ENCODE measurements at regions not wholly inside any gene's neighbourhood (a gene's known extent, or its start where the extent isn't known, plus 50 kb on each side); places are given as distances from the start of the nearest gene placed in this dataset.
"Not testable (repeated sequence)": the region's sequence is repeated elsewhere in the genome, so short reads cannot be mapped to it uniquely, and the experiment has no call there.

GRCh38 chr7:4437916-4438315 is 244.2 kb upstream of the FOXK1 start:
- no peak for DNase-seq (ENCODE audit: low read depth in 2 of 2, low spot score in 1 of 2)

GRCh38 chr7:4438723-4439245 is 243.3 kb upstream of the FOXK1 start:
- no peak for DNase-seq (ENCODE audit: low read depth in 2 of 2, low spot score in 1 of 2)

- DNase-seq (ENCODE audit: low read depth in 2 of 2, low spot score in 1 of 2) = no peak
Observed at GRCh38 chr7:4439444-4439843, 242.7 kb upstream of the FOXK1 start.

GRCh38 chr7:4444106-4444505 is 238.0 kb upstream of the FOXK1 start:
- DNase-seq (ENCODE audit: low read depth in 2 of 2, low spot score in 1 of 2) = no peak

- no peak for DNase-seq (ENCODE audit: low read depth in 2 of 2, low spot score in 1 of 2)
Observed at GRCh38 chr7:4445777-4446176, 236.3 kb upstream of the FOXK1 start.

- DNase-seq (ENCODE audit: low read depth in 2 of 2, low spot score in 1 of 2) = no peak
Observed at GRCh38 chr7:4449263-4449662, 232.8 kb upstream of the FOXK1 start.

- no peak for DNase-seq (ENCODE audit: low read depth in 2 of 2, low spot score in 1 of 2)
Observed at GRCh38 chr7:4450483-4450882, 231.6 kb upstream of the FOXK1 start.

GRCh38 chr7:4460597-4460996 is 221.5 kb upstream of the FOXK1 start:
- DNase-seq (ENCODE audit: low read depth in 2 of 2, low spot score in 1 of 2) = no peak

GRCh38 chr7:4461531-4461930 is 220.6 kb upstream of the FOXK1 start:
- no peak for DNase-seq (ENCODE audit: low read depth in 2 of 2, low spot score in 1 of 2)

GRCh38 chr7:4468320-4469102 is 213.6 kb upstream of the FOXK1 start:
- DNase-seq (ENCODE audit: low read depth in 2 of 2, low spot score in 1 of 2) = no peak

- no peak for DNase-seq (ENCODE audit: low read depth in 2 of 2, low spot score in 1 of 2)
Observed at GRCh38 chr7:4470246-4470645, 211.8 kb upstream of the FOXK1 start.

- no peak for DNase-seq (ENCODE audit: low read depth in 2 of 2, low spot score in 1 of 2)
Observed at GRCh38 chr7:4472728-4473127, 209.4 kb upstream of the FOXK1 start.

GRCh38 chr7:4479367-4480039 is 202.6 kb upstream of the FOXK1 start:
- no peak for DNase-seq (ENCODE audit: low read depth in 2 of 2, low spot score in 1 of 2)

GRCh38 chr7:4480131-4480530 is 202.0 kb upstream of the FOXK1 start:
- not testable (repeated sequence) for DNase-seq (ENCODE audit: low read depth in 2 of 2, low spot score in 1 of 2)

- no peak for DNase-seq (ENCODE audit: low read depth in 2 of 2, low spot score in 1 of 2)
Observed at GRCh38 chr7:4483851-4484250, 198.2 kb upstream of the FOXK1 start.

- DNase-seq (ENCODE audit: low read depth in 2 of 2, low spot score in 1 of 2) = no peak
Observed at GRCh38 chr7:4484545-4484944, 197.6 kb upstream of the FOXK1 start.

- no peak for DNase-seq (ENCODE audit: low read depth in 2 of 2, low spot score in 1 of 2)
Observed at GRCh38 chr7:4486907-4487306, 195.2 kb upstream of the FOXK1 start.

GRCh38 chr7:4496911-4497310 is 185.2 kb upstream of the FOXK1 start:
- DNase-seq (ENCODE audit: low read depth in 2 of 2, low spot score in 1 of 2) = not testable (repeated sequence)

- no peak for DNase-seq (ENCODE audit: low read depth in 2 of 2, low spot score in 1 of 2)
Observed at GRCh38 chr7:4500812-4501211, 181.3 kb upstream of the FOXK1 start.

- not testable (repeated sequence) for DNase-seq (ENCODE audit: low read depth in 2 of 2, low spot score in 1 of 2)
Observed at GRCh38 chr7:4507886-4508285, 174.2 kb upstream of the FOXK1 start.

- no peak for DNase-seq (ENCODE audit: low read depth in 2 of 2, low spot score in 1 of 2)
Observed at GRCh38 chr7:4513450-4513849, 168.6 kb upstream of the FOXK1 start.

GRCh38 chr7:4519819-4520520 is 162.1 kb upstream of the FOXK1 start:
- no peak for DNase-seq (ENCODE audit: low read depth in 2 of 2, low spot score in 1 of 2)

All from stimulated activated CD8-positive, alpha-beta memory T cell treated with anti-CD3 and anti-CD28 coated beads, Interleukin-4, amount 100 ng/mL, for 4 hours (primary cell).